NCI-H146 (cell line): ENCODE measurements at regions not wholly inside any gene's neighbourhood (a gene's known extent, or its start where the extent isn't known, plus 50 kb on each side); places are given as distances from the start of the nearest gene placed in this dataset.

Experiments
- DNase-seq: peaks from one replicate; lab custom pipeline; 2025; lab: John Stamatoyannopoulos, UW

- DNase-seq: no peak
Measured at GRCh38 chr10:116792817-116793216, 50.5 kb upstream of the HSPA12A start.

DNA sequence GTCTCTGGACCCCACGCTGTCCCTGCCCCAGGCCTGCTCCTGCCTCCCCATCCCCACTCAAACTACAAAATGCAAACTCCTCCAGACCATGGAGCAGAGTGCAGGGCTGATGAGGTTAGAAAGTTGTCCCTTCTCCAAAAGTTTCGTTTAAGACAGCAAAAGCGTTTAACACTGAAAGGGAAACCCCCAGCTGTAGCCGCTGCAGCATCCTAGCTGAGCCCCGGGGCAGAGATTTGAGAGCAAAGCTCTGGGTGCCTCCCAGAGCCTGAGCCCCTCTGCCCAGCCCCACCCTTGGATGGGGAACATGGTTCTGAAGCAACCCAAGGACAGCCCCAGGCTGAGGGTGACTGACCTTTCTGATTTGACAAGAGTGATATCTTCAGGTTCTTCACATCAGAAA lies 52.8 kb upstream of the ENO4 start:
- DNase-seq: no peak

- peak; percentile 64 for DNase-seq
Measured at GRCh38 chr10:116796910-116797513, 52.3 kb upstream of the ENO4 start.

GRCh38 chr10:116798859-116799258 lies 50.4 kb upstream of the ENO4 start:
- no peak for DNase-seq
